PC-9 (cell line): ENCODE measurements at regions not wholly inside any gene's neighbourhood (a gene's known extent, or its start where the extent isn't known, plus 50 kb on each side); places are given as distances from the start of the nearest gene placed in this dataset.

ENCODE experiments used
- BruUV-seq: library from RNA; stranded (reverse); fragments of 400-500 nt; replicated peaks from 2 replicates; lab custom pipeline; 2021; lab: Mats Ljungman, UMichigan
- CTCF ChIA-PET: fragments of 300-600 bp; sonication (Branson Sonifier 250); formaldehyde crosslinking; loops from one replicate; lab custom pipeline; 2022; ENCODE audit warnings: antibody characterized with exemption; lab: Charles Lee
- POLR2A ChIA-PET: fragments of 300-600 bp; sonication (Branson Sonifier 250); formaldehyde crosslinking; loops from one replicate; lab custom pipeline; 2022; ENCODE audit warnings: antibody characterized with exemption; ENCODE audit not compliant: unreplicated experiment; lab: Charles Lee
- DNase-seq, 2 experiments: peaks; one replicate each; pipeline versions ENCODE4 v3.0.0 to v3.0.0-alpha.2; 2015 to 2022; ENCODE audit warnings: mixed read lengths in 1 of 2
- H2AFZ ChIP-seq: fragments of 200-600 bp; sonication (generic); 2 replicates; pipeline ENCODE4 v1.8.1; 2017; ENCODE audit warnings: antibody characterized with exemption
- H3F3A ChIP-seq: fragments of 200-600 bp; sonication (generic); 2 replicates; pipeline ENCODE4 v1.8.1; 2017; ENCODE audit warnings: antibody characterized with exemption, mild to moderate bottlenecking, low read depth; ENCODE audit not compliant: insufficient read depth
- H3K27ac ChIP-seq: fragments of 200-600 bp; sonication (generic); 2 replicates; pipeline ENCODE4 v1.6.1; 2016; ENCODE audit warnings: mixed run types
- H3K27me3 ChIP-seq: fragments of 200-600 bp; sonication (generic); 2 replicates; pipeline ENCODE4 v1.6.1; 2016; ENCODE audit warnings: low read depth, mixed run types; ENCODE audit not compliant: insufficient read depth
- H3K36me3 ChIP-seq: fragments of 200-600 bp; sonication (generic); 2 replicates; pipeline ENCODE4 v1.6.1; 2016; ENCODE audit warnings: low read depth, mixed run types
- H3K4me1 ChIP-seq: fragments of 200-600 bp; sonication (generic); replicated peaks from 2 replicates; pipeline ENCODE4 v1.6.1; 2016; ENCODE audit warnings: mixed run types; ENCODE audit not compliant: insufficient read depth
- H3K4me2 ChIP-seq: fragments of 200-600 bp; sonication (generic); 2 replicates; pipeline ENCODE4 v1.6.1; 2017; ENCODE audit warnings: mixed run types
- H3K4me3 ChIP-seq: fragments of 200-600 bp; sonication (generic); 2 replicates; pipeline ENCODE4 v1.6.1; 2016; ENCODE audit warnings: mixed run types
- H3K79me2 ChIP-seq: fragments of 200-600 bp; sonication (generic); 2 replicates; pipeline ENCODE4 v1.6.1; 2017; ENCODE audit warnings: low read depth, mixed run types
- H3K9me2 ChIP-seq: fragments of 200-600 bp; sonication (generic); 2 replicates; pipeline ENCODE4 v1.8.1; 2017; ENCODE audit warnings: mild to moderate bottlenecking; ENCODE audit not compliant: insufficient read depth
- H3K9me3 ChIP-seq: fragments of 200-600 bp; sonication (generic); 2 replicates; pipeline ENCODE4 v1.8.1; 2016; ENCODE audit warnings: low read depth; ENCODE audit not compliant: insufficient read depth
- H4K20me1 ChIP-seq: fragments of 200-600 bp; sonication (generic); 2 replicates; pipeline ENCODE4 v1.8.1; 2017; ENCODE audit not compliant: insufficient read depth
- EZH2 ChIP-seq: fragments of 200-600 bp; sonication (generic); IDR thresholded peaks from 2 replicates; pipeline ENCODE4 v1.8.0; 2017; ENCODE audit warnings: antibody characterized with exemption, low read depth
- intact Hi-C: fragments of 100-400 bp; cut with micrococcal nuclease; formaldehyde crosslinking; loops from one replicate; pipeline ENCODE4 v1.10.0; 2022; ENCODE audit not compliant: unreplicated experiment
- TF ChIP-seq, protein P1 (sequence below): fragments of 200-600 bp; sonication (generic); conservative IDR thresholded peaks from 2 replicates; pipeline ENCODE4 v1.6.1; 2017; ENCODE audit warnings: mixed run types, antibody characterized with exemption, mild to moderate bottlenecking, moderate library complexity

GRCh38 chr5:162842727-162843126 lies 594.7 kb upstream of the CCNG1 start:
- TF ChIP-seq EZH2, result no peak
- TF ChIP-seq, protein P1, sequence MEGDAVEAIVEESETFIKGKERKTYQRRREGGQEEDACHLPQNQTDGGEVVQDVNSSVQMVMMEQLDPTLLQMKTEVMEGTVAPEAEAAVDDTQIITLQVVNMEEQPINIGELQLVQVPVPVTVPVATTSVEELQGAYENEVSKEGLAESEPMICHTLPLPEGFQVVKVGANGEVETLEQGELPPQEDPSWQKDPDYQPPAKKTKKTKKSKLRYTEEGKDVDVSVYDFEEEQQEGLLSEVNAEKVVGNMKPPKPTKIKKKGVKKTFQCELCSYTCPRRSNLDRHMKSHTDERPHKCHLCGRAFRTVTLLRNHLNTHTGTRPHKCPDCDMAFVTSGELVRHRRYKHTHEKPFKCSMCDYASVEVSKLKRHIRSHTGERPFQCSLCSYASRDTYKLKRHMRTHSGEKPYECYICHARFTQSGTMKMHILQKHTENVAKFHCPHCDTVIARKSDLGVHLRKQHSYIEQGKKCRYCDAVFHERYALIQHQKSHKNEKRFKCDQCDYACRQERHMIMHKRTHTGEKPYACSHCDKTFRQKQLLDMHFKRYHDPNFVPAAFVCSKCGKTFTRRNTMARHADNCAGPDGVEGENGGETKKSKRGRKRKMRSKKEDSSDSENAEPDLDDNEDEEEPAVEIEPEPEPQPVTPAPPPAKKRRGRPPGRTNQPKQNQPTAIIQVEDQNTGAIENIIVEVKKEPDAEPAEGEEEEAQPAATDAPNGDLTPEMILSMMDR, result no peak
- Histone ChIP-seq H3K9me2 (no peaks in the 10 kb centered on the region), H3K9me3 (no peaks in the 10 kb centered on the region), H3K4me3 (no peak overlapping the region), H3K79me2 (no peaks in the 10 kb centered on the region), H3F3A (no peaks in the 10 kb centered on the region), H3K4me2 (no peak overlapping the region), H3K4me1 (no peaks in the 10 kb centered on the region), H3K36me3 (no peaks in the 10 kb centered on the region), H4K20me1 (no peaks in the 10 kb centered on the region), H2AFZ (no peak overlapping the region), H3K27ac (no peak overlapping the region), H3K27me3 (no peaks in the 10 kb centered on the region)
- ChIA-PET CTCF (no interaction called here), POLR2A (no interaction called here)
- BruUV-seq, result no TSS peak
- intact Hi-C loops, result no loop called here
- DNase-seq, result no peak

- H3K9me2 ChIP-seq, result no peaks in the 10 kb centered on the region
- H3K27ac ChIP-seq, result no peak overlapping the region
- POLR2A ChIA-PET, result no interaction called here
- no peaks in the 10 kb centered on the region for H3K36me3 ChIP-seq
- TF ChIP-seq EZH2, result no peak
- TF ChIP-seq, protein P1, result no peak
- CTCF ChIA-PET, result no interaction called here
- no peak overlapping the region for H2AFZ ChIP-seq
- intact Hi-C loops, result no loop called here
- H3K4me2 ChIP-seq, result no peak overlapping the region
- H4K20me1 ChIP-seq, result no peaks in the 10 kb centered on the region
- no peaks in the 10 kb centered on the region for H3K79me2 ChIP-seq
- no peaks in the 10 kb centered on the region for H3F3A ChIP-seq
- H3K4me1 ChIP-seq, result no peaks in the 10 kb centered on the region
- no TSS peak for BruUV-seq
- no peaks in the 10 kb centered on the region for H3K27me3 ChIP-seq
- no peaks in the 10 kb centered on the region for H3K9me3 ChIP-seq
- H3K4me3 ChIP-seq, result no peak overlapping the region
- DNase-seq, result no peak
These were observed 585.3 kb upstream of the CCNG1 start for GRCh38 chr5:162852134-162852533.

DNA sequence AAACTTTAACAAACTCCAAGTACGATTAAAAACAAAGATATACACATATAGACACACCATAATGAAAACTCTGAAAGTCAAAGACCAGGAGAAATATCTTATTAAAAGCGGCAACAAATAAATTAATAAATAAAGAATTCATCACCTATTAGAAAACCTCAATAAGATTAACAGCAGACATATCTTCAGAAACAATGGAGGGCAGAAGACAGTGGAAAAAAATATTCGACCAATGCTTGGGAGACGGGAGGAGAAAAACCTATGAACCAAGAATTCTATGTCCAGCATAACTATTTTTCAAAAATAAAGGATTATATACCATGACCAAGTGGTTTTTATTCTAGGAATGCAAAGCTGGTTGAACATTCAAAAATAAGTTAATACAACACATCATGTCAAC lies 578.6 kb upstream of the CCNG1 start:
- H3K9me3 ChIP-seq, result 0 out of 2 replicates have a peak, but pooled peaks cover 9% of the 10 kb centered on the region
- H3K4me3 ChIP-seq, result no peak overlapping the region
- CTCF ChIA-PET, result no interaction called here
- no peak overlapping the region for H3K4me2 ChIP-seq
- no peak overlapping the region for H3K27ac ChIP-seq
- H3K79me2 ChIP-seq, result no peaks in the 10 kb centered on the region
- no TSS peak for BruUV-seq
- H3K27me3 ChIP-seq, result no peaks in the 10 kb centered on the region
- no peak for DNase-seq
- H3K4me1 ChIP-seq, result no peaks in the 10 kb centered on the region
- no peaks in the 10 kb centered on the region for H3K36me3 ChIP-seq
- no peaks in the 10 kb centered on the region for H3F3A ChIP-seq
- intact Hi-C loops, result no loop called here
- no peak overlapping the region for H2AFZ ChIP-seq
- no peaks in the 10 kb centered on the region for H4K20me1 ChIP-seq
- no peaks in the 10 kb centered on the region for H3K9me2 ChIP-seq
- POLR2A ChIA-PET, result no interaction called here
- TF ChIP-seq, protein P1, result no peak
- no peak for TF ChIP-seq EZH2
